NCI-H1436 treated with DMSO at 0.1 percent for 48 hours (cell line): ENCODE measurements at regions not wholly inside any gene's neighbourhood (a gene's known extent, or its start where the extent isn't known, plus 50 kb on each side); places are given as distances from the start of the nearest gene placed in this dataset.

Experiments
- DNase-seq: peaks from one replicate; lab custom pipeline; 2025; lab: John Stamatoyannopoulos, UW

DNA sequence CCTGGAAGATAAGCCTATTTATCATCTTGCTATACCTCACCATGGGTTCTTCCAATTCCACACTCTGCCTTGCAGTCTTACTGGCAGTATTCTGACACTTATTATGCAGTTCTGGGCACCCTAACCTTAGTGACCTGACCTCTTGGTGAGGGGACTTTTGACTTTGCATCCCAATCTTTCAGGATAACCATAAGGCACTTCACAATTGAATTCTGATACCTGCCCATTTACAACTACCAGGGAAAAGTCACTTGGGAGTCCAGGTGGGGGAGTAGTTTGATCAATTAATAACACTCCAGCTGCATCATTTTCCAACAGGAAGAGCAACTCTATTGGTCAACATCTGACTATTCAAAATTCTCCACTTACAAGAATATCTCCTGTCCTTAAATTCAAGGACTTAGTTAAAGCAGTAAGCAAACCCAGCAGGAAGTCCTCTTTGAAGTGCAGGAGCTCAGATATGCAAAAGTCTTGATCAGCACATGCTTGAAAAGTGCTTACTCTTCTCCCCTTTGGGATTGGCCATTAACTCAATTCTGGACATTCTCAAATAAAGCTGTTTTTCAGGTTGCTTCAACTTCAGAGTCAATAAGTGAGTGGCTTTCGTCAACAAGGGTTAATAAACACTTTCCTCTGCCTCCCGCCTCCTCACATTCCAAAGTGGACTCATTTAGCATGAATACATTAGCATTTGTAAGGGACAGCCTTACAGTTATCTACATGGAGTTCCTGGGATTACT is 177.4 kb upstream of the NRIP1 start:
- DNase-seq, result no peak

DNA sequence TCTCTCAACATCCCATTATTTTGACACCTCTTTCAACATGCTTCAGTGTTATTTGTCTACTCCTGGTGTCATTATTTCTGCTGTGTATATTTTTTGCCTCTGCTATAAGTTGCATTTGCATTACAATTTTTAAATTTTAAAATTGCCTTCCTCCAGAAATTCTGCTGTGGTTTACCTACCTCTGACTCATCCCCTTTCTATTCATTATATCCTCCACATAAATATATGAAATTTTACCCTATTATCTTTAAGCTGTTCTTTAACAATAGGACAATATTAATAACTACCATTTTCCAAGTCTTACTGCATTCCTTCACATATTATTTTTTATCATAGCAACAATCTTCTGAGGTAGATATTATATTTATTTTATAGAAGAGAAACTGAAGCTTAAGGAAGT is 178.1 kb upstream of the NRIP1 start:
- DNase-seq, result no peak

DNA sequence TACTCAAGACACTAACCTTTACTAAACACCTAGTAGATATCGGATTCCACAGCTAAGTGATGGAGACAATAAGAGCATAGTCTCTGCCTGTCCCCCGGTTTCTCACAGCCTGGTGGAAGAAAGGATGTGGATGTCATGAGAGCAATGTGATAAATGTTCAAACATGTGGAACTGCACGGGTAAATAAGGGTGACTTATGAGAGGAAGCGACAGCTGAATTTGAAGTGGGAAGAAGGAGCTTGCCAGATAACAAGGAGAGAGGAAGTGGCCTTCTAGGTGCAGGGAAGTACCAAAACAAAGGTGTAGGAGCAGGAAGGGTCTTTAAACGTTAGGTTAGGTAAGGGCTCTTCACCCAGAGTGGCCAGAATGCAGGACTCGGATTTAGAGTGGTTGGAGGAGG is 178.6 kb upstream of the NRIP1 start:
- no peak for DNase-seq

DNA sequence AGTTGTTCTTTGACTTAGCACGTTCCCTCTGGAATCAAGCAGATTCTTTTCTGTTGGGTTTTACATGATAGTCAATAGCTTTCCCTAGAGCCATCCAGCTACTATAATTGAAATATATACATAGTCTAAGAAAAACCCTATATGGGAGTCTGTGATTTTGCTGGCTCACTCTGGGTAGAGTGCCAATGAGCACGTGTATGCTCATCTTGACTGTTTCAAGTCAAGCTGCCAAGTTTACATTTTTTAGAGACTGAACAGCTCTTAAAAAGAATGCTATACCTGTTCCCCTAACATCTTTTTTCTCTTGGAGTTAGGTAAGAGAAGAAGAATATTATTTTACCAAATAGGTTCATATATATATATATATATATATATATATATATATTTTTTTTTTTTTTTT is 182.8 kb upstream of the NRIP1 start:
- DNase-seq, result no peak

DNA sequence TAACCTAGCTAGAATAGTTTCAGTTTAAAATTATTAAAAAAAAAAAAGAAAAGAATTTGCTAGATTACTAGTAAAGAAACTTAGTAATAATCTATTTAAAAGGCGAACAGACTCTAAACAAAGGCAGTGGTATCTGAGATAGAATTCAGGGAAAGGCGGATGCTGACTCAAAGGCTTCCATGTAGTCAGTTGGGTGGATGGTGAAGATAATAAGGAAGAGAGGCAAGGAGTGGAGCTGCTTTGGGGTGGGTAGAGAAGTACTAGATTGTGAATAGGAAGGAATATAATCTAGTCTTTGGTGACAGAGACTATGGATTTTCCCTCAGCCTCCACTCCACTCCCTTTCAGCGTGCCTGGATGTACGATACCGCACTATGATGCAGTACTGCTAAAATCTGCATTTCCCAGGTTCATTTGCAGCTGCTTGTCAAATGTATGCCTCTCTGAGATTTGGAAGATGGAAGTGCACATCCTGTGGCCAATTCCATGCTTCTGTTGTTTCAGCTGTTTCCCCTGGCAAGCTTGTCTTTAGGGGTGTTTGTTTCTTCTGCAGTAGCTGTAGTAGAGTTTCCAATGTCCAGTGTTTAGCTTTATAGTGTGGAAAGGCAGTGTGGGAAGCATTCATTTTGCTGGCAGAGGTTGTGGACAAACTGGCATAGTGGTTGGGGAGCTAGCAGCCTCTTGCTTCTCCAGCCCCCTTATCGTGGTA is 184.6 kb upstream of the NRIP1 start:
- no peak for DNase-seq

DNA sequence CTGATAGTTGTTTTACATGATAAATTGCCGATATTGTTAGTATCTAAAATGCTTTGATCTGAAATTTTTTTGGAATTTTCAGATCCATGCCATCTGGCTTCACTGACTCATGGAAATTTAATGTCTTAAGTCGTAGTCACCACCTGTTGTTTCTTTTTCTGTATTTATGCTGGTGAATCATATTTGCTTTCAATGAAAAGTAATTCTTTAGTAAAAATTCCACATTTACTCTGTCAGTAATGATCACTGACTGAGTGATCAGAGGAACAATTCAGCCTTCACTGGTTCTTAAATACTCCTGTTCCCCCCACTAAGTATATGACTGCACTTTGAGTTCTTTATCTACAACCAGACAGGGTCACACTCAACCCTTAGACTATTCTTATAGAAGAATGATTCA is 185.6 kb upstream of the NRIP1 start:
- DNase-seq, result no peak

DNA sequence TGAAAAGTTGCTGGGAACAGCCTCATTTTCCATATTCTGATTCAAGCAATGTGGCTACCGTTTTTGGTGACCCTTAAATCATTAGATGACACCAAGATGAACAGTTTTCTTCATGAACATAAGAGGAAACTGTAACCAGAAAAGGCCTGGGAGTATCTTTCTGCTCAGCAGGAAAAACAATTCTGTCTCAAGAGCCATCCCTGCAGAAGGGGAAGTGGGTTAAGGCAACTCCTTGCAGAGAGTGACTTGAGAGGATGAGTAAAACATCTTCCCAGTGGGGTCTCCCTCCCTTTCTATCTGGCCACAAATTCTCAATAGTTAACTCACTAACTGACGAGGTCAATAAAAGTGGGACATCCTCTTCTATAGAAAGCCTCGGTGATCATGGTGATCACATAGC is 187.6 kb upstream of the NRIP1 start:
- DNase-seq, result no peak

DNA sequence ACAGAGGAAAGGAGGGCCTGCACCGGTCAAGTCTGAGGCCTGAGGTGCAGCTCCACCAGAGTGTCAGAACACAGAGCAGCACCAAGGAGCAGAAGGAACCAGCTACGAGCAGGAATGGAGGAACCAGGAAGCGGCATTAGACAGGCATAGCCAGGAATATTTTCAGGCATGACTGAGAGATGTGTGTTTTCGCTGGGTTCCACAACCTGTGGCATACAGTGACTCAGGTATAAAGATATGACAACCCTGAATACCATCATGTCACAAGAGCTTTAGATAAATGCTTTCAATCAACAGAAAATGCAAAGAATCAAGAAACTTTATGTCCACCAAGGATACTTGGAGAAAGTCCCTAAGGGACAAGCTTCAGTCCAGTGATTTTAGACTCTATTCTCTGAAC is 189.3 kb upstream of the NRIP1 start:
- DNase-seq, result no peak

DNA sequence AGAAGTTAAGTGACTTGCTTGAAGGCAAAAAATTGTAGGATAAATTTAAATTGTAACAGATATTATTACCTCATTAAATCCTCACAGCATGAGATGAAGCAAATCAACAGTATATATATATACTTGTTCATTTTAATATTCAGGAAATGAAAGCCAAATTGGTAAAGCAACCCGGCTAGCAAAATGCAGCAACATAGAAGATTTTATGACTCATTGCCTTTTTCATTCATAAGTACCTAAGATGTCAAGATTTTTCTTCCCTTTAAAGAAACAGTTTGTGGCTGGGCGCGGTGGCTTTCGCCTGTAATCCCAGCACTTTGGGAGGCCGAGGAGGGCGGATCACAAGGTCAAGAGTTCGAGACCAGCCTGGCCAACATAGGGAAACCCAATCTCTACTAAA is 190.5 kb upstream of the NRIP1 start:
- no peak for DNase-seq

DNA sequence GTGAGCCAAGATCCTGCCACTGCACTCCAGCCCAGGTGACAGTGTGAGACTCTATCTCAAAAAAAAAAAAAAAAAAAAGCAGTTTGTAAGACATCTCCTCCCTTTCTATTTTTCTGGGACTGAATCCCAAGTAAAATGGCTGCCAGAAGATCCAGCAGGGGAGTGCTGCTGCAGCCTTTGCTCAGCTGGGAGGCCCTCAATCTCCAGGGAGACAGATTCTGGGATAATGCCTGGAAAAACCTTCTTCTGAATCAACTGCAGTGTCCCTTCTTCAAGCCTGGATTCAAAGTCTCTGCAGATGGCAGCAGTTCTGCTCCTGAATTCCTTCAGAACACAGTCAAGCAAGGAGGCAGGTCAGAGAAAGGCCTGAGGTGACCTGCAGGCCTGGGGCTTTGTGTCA is 191.0 kb upstream of the NRIP1 start:
- DNase-seq, result no peak

DNA sequence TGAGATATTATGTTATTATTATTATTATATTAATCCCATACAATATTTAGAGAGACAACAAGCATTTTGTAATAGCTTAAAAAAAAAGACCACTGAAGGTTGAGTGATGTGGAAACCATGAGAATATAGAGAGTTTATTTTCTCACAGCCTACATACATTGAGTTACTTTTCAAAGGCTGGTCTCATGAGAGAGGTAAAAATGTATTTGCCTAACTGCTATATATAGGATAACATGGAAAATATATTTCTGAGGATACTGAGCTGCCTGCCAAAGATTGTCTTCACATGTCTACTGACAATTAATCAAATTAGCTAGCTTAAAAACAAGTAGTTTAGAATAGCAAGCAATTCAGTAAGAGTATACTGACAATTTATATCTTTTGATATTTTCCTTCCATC is 192.2 kb upstream of the NRIP1 start:
- no peak for DNase-seq

DNA sequence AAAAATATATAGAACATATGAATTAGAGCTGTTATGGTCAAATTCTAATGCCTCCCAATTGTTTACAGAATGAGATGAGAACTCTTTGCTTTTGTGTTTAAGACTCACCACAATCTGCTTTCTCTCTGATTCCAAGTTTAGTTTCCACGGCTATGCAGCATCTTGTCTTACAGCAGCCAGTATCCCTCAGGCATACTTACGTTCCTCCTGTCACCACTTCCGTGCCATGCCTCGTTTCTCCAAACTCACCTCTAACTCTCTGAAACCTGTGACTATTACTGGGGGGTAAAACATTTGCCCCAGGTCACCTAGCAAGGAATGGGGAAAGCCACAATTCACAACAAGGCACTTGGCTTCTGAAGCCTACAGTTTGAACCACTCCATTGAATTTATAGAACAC is 192.8 kb upstream of the NRIP1 start:
- no peak for DNase-seq

DNA sequence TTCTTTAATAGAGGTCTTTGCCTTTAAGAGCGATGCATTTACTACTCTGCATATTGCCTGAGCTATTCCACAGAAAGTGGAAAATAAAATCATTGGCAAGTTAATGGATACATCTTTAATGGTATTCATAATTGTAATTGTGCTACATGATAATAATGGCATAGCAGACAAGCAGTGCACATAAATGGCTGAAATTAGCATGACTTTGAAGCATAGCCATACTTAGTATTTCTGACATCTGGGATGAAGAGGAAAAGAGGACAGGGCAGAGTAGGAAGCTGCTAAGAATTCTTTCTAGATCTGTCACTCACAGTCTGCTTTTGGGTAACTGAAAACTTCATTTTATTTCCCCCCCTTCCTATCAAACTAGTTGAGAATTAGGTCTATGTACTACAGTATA is 195.0 kb upstream of the NRIP1 start:
- no peak for DNase-seq

DNA sequence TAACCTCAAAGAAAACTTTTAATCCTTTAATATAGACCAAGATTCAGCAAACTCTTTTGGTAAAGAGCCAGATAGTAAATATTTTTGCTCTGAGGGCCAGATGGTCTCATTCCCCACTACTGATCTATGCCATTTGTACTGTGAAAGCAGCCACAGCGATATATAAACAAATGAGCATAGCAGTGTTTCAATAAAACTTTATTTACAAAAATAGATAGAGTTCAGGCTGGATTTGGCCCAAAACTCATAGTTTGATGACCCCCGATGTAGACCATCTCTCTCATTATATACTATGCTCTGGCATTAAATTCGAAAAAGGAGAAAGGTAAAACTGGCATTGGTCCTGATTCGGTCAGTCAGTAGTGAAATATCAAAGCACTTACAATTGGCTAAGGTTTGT is 195.8 kb upstream of the NRIP1 start:
- no peak for DNase-seq

DNA sequence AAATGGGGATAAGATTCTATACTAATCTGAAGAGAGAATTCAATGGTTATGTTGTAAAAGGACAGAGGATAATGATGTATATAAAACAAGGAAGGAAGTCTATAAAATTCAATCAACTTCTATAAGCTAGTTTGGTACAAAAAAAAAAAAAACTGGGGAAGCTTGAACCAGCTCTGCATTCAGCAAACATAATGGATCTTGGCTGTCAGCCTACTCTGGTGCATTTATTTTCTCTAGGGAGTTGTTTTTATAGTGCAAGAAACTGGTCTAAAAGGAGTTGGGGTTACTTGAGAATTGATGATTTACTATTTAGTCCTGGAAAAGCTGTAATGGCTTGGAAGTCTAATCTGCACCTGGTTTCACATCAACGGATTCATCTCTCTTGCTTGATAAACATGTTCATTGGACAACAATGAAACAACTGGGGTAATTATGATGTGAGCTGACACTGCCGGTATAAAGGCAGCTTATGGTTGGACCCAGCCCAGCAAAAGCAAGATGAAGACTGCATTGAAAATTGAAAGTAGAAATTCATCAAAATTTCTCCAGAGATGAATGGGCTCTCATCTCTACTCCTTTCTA is 199.4 kb upstream of the NRIP1 start:
- no peak for DNase-seq

DNA sequence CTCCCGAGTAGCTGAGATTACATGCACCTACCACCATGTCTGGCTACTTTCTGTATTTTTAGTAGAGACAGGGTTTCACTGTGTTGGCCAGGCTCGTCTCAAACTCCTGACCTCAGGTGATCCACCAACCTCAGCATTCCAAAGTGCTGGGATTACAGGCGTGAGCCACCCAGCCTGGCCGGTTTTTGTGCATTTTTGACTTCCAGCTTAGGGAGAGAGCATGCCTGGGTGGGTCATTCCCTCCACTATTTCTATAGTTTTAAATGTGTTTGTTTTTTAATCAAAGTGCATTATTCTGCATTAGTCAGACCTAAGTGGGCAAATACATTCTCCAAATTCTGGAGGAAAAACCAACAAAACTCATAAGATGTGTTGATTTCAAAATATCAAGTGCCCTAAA is 207.4 kb upstream of the NRIP1 start:
- no peak for DNase-seq

DNA sequence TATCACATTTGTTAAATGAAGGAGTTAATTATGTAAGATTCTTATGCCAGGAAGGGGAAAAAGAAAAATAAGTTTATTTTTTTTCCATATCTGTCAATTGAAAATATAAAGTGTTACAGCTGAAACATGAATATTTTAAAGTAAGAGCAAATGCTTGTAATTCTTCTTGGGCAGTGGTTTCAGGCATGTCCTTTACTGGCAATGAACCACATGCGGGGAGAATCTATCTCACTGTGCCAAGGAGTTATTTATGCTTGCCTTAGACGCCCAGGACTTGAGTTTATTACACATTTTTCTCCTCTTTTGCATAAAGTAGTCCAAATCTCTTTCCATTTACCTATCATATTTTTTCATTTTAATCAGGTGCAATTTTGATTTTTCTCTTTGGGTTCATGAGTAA is 207.8 kb upstream of the NRIP1 start:
- DNase-seq, result no peak

DNA sequence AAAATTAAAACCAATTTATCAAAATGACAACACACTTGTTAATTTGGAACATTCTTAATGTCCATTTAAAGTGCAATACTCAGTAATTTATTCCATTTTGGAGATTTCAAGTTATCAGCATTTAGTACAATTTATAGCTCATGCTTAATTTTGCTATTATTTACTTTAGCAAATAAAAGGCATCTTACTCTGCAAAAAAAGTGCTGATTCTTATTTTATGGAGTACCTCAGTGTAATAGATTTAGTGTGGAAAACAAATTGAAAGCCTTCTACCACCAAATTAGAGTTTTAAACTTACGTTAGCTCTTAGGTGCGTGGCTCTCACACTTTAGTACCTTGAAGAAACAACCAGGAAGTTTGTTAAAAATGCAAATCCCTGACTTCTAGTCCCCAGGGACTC is 208.4 kb upstream of the NRIP1 start:
- DNase-seq, result no peak

DNA sequence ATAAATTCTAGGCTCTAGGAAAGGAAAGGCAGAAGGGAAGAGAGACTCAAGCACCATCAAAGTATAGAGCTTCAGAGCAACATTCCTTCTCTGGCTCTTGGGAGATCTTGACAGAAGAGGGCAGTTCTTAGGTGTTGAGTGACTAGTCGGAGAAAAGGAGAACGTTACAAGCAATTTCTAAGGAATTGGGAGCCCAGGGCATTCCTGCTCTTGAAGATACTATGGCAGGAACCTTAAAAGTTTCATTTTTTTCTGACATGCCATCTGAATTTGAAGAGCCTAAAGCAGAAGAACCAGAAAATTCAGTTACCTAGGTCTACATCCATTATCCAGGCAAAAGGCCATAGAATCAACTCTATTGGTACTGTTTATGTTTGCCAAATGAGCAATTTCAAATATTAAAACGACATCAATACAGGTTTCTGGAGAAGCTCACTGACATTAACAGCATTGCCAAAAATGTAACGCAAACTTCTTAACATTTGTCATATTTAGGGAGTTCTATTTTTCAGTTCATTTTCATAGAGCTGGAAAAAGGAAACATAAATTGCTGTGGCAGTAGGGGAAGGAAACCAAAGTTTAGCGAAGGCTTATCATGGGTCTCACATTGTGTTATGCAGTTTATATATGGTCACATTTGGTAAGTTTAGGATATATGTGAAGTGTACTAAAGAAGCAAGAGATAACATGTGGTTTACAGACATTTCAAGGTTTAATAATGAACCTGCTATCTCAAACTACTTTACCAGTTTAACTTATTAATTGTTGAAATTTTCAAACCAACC is 210.1 kb upstream of the NRIP1 start:
- no peak for DNase-seq

DNA sequence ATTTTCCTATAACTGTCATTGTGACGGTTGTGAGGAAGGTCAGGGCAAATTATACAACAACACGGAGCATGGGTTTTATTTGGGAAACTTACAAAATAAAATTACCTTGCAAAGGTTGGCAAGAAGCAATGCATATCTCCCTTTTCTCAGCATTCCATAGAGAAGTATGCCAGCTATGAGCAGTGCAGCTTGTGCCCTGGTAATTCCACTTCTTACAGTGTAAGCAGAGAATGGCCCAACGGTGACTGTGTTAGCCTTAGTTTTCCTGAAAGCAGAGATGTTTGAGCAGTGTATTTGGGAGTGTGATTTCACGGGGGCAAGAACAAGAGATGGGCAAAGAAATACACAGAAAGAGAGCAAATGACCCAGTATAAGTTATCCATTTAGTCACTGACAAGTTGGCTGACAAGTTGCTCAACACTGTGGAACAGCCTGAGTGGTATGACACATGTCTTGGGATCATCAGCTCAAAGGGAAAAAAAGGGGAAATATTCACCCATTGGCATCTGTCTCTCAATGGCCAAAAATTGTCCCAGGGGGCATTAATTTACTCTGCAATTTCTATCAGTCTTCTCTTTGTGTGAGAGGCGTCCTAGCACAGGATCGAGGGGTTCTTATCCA is 210.9 kb upstream of the NRIP1 start:
- no peak for DNase-seq

DNA sequence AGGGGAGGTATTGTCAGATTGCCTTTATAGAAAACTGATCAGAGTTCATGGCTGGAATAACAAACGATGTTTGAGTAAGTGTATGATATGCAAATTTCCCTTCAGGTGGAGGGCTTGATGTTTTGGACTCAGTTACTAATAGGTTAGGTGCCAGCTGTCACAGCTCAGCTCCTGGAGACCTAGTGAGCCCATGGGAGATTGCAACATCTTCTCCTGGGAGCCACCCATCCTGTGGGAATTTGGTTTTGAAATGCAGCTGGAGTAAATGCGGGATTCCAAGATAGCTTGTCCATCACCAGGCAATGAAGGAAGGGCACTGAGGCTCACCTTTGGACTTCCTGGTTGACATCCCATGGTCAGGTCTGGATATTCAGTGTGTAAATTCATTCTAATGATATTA is 211.4 kb upstream of the NRIP1 start:
- DNase-seq, result no peak

DNA sequence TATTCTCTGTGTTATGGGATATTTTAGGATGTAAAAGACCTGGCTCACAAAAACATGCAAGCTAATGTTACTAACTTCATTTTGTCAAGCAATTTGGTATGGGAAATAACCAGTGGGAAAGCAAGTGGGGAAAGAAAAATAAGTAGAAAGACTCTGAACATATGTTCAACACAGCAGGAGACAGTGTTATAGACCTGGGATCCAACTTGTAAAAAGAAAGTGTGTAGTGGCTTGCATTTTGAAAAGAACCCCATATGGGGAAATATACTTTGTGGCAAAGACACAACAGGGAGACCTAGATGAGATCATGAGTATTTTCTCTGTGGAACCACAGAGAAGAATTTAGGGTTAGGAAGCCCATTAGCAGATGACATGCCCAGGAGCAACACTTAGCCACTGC is 212.7 kb upstream of the NRIP1 start:
- no peak for DNase-seq
